Spleen (tissue), 3 donors: ENCODE measurements at regions not wholly inside any gene's neighbourhood (a gene's known extent, or its start where the extent isn't known, plus 50 kb on each side); places are given as distances from the start of the nearest gene placed in this dataset.

Source experiments
- POLR2A ChIP-seq, 3 donors: fragments of 450-650 bp; IDR thresholded peaks; one replicate each; pipeline ENCODE4 v1.5.1; 2017; ENCODE audit warnings: antibody characterized with exemption in 3 of 3, mild to moderate bottlenecking in 1 of 3
- POLR2AphosphoS5 ChIP-seq, 3 donors: sonication (generic); formaldehyde crosslinking; IDR thresholded peaks; one replicate each; pipeline ENCODE4 v1.5.1; 2017; ENCODE audit warnings: antibody characterized with exemption in 3 of 3

- no peak for TF ChIP-seq POLR2AphosphoS5 (IDR thresholded peaks at IDR 0.05)
- no peak for TF ChIP-seq POLR2A (IDR thresholded peaks at IDR 0.05)
Observed at GRCh38 chr2:65583061-65583460, 150.7 kb upstream of the SPRED2 start.
